ENCODE measurements at regions not wholly inside any gene's neighbourhood (a gene's known extent, or its start where the extent isn't known, plus 50 kb on each side); places are given as distances from the start of the nearest gene placed in this dataset.
"Not testable (repeated sequence)": the region's sequence is repeated elsewhere in the genome, so short reads cannot be mapped to it uniquely, and the experiment has no call there.

DNA sequence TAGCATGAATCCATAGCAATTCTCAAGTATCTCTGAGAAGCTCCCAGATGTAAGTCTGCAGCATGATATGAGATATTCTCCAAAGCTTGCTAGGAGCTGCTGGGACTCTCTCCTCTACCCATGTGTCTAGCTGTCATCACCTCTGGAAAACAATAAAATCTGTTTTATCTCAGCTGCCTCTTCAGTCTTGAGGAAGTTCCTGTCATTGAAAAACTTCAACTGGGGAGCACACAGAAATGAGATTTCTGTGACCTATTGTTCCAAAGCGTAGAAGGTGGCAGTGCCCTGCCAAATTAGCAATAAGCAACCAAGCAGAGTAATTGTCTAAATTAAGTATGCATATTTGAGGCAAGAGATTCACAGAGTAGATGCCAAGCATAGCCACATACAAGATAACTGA lies 1380.6 kb upstream of the RAG2 start:
- Histone ChIP-seq H3K27ac (no peak overlapping the region), H3K9me3 (no peaks in the 10 kb centered on the region), H3K27me3 (no peaks in the 10 kb centered on the region), H3K4me3 (ENCODE audit: low read depth in 1 of 2, low read length in 1 of 2) (no peak overlapping the region), H3K36me3 (no peaks in the 10 kb centered on the region), H3K4me1 (ENCODE audit: control insufficient read depth in 1 of 2, insufficient read depth in 1 of 2, low read depth in 1 of 2, low read length in 1 of 2) (no peaks in the 10 kb centered on the region)
- TF ChIP-seq, protein P1, sequence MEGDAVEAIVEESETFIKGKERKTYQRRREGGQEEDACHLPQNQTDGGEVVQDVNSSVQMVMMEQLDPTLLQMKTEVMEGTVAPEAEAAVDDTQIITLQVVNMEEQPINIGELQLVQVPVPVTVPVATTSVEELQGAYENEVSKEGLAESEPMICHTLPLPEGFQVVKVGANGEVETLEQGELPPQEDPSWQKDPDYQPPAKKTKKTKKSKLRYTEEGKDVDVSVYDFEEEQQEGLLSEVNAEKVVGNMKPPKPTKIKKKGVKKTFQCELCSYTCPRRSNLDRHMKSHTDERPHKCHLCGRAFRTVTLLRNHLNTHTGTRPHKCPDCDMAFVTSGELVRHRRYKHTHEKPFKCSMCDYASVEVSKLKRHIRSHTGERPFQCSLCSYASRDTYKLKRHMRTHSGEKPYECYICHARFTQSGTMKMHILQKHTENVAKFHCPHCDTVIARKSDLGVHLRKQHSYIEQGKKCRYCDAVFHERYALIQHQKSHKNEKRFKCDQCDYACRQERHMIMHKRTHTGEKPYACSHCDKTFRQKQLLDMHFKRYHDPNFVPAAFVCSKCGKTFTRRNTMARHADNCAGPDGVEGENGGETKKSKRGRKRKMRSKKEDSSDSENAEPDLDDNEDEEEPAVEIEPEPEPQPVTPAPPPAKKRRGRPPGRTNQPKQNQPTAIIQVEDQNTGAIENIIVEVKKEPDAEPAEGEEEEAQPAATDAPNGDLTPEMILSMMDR (IDR thresholded peaks at IDR 0.05), result no peak

DNA sequence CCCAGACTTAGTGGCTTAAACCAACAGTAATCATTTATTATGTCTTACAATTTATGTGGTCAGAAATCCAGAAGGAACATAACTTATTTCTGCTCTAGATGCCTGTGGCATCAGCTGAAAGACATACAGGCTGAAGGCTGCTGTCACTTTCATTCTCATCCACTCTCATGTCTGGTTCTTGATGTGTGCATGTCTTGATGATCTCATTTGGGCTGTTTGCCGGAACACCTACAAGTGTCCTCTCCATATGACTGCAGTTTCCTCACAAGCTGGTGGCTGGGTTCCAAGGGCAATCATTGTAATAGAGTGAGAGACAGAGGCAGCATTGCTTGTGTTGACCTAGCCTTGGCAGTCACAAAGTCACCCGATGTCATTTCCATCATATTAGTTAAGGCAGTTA lies 1375.9 kb upstream of the RAG2 start:
- Histone ChIP-seq H3K36me3 (no peaks in the 10 kb centered on the region), H3K27me3 (no peaks in the 10 kb centered on the region), H3K4me3 (ENCODE audit: low read depth in 1 of 2, low read length in 1 of 2) (no peak overlapping the region), H3K4me1 (ENCODE audit: control insufficient read depth in 1 of 2, insufficient read depth in 1 of 2, low read depth in 1 of 2, low read length in 1 of 2) (no peaks in the 10 kb centered on the region), H3K27ac (no peak overlapping the region), H3K9me3 (no peaks in the 10 kb centered on the region)
- TF ChIP-seq, protein P1 (IDR thresholded peaks at IDR 0.05), result no peak

GRCh38 chr11:37972691-37973090 lies 1374.7 kb upstream of the RAG2 start:
- Histone ChIP-seq H3K27ac (no peak overlapping the region), H3K27me3 (no peaks in the 10 kb centered on the region), H3K9me3 (no peaks in the 10 kb centered on the region), H3K4me1 (ENCODE audit: control insufficient read depth in 1 of 2, insufficient read depth in 1 of 2, low read depth in 1 of 2, low read length in 1 of 2) (no peaks in the 10 kb centered on the region), H3K36me3 (no peaks in the 10 kb centered on the region), H3K4me3 (ENCODE audit: low read depth in 1 of 2, low read length in 1 of 2) (no peak overlapping the region)
- TF ChIP-seq, protein P1 (IDR thresholded peaks at IDR 0.05), result no peak

GRCh38 chr11:37969336-37969735 lies 1371.3 kb upstream of the RAG2 start:
- not testable (repeated sequence) for H3K27me3 ChIP-seq; H3K4me3 ChIP-seq (ENCODE audit: low read depth in 1 of 2, low read length in 1 of 2); H3K9me3 ChIP-seq; H3K27ac ChIP-seq; H3K4me1 ChIP-seq (ENCODE audit: control insufficient read depth in 1 of 2, insufficient read depth in 1 of 2, low read depth in 1 of 2, low read length in 1 of 2); H3K36me3 ChIP-seq

- H3K4me1 ChIP-seq (ENCODE audit: control insufficient read depth in 1 of 2, insufficient read depth in 1 of 2, low read depth in 1 of 2, low read length in 1 of 2), result no peaks in the 10 kb centered on the region
- H3K27me3 ChIP-seq, result no peaks in the 10 kb centered on the region
- no peak overlapping the region for H3K27ac ChIP-seq
- TF ChIP-seq, protein P1 (IDR thresholded peaks at IDR 0.05), result no peak
- H3K36me3 ChIP-seq, result no peaks in the 10 kb centered on the region
- no peaks in the 10 kb centered on the region for H3K9me3 ChIP-seq
- H3K4me3 ChIP-seq (ENCODE audit: low read depth in 1 of 2, low read length in 1 of 2), result no peak overlapping the region
Measured at GRCh38 chr11:37968148-37968547, 1370.1 kb upstream of the RAG2 start.

GRCh38 chr11:37967635-37968034 lies 1369.6 kb upstream of the RAG2 start:
- Histone ChIP-seq H3K4me1 (ENCODE audit: control insufficient read depth in 1 of 2, insufficient read depth in 1 of 2, low read depth in 1 of 2, low read length in 1 of 2) (no peaks in the 10 kb centered on the region), H3K9me3 (no peaks in the 10 kb centered on the region), H3K27ac (no peak overlapping the region), H3K4me3 (ENCODE audit: low read depth in 1 of 2, low read length in 1 of 2) (no peak overlapping the region), H3K36me3 (no peaks in the 10 kb centered on the region), H3K27me3 (no peaks in the 10 kb centered on the region)
- TF ChIP-seq, protein P1 (IDR thresholded peaks at IDR 0.05), result no peak

All from neutrophil (primary cell).